COLO829 (cell line): ENCODE measurements at regions not wholly inside any gene's neighbourhood (a gene's known extent, or its start where the extent isn't known, plus 50 kb on each side); places are given as distances from the start of the nearest gene placed in this dataset.
A peak's percentile ranks its signal among the peaks of the same experiment; 100 is the strongest.
"Not testable (repeated sequence)": the region's sequence is repeated elsewhere in the genome, so short reads cannot be mapped to it uniquely, and the experiment has no call there.

Source experiments
- DNase-seq: peaks from one replicate; pipeline ENCODE4 v3.0.0; 2012; ENCODE audit warnings: low spot score

- DNase-seq = no peak
Observed at GRCh38 chrX:45811326-45811725, 610.6 kb upstream of the DIPK2B start.

GRCh38 chrX:45807572-45808425 is 607.1 kb upstream of the DIPK2B start:
- DNase-seq = peak; percentile 66

DNA sequence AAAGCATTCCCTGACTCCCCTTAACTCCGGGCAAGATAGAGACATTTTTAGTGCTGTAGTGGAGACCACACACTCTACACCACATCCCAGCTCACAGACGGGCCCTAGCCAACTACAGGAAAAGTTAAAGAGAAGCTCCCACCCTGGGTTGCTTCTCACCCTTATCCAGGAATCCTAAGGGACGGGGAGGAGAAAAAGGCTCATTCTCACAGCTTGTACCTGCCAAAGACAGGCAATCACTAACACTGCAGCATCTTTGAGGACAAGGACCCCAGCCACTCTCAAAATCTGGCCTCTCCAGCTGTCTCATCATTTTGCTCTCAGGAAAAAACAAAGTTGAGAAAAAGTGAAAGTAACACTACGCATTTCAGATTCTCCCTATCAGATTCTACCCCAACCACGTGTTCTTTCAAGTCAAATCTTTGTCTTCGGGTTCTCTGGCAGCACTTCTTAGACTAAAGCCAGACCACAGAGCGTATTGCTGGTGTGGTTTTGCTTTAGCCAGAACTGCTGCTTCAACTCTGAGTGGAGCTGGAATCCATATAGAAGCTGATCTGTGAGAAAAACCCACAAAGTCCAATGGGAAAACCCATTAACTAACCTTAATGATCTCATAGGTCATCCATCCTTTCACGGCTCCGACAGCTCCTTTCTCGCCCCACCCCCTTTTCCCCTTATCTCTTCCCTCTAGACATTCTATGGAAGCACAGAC is 605.9 kb upstream of the DIPK2B start:
- DNase-seq = peak; percentile 49

DNA sequence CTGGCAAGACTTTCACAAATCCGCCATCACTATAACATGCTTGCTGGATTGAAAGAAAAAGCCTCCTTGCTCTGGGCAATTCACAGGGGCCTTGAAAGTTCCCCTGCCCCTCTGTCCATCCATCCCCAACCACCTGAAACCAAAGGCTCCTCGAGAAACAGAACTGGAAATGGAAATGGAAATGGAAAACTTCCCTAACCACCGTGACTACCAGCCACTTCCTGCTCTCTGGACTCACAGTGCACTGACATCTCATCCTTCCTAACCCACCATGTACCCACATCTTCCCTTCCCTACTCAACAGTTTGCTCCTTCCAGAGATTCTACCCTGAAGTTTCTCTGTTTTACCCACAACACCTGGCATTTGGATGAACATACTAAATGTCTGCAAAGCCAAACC is 603.6 kb upstream of the DIPK2B start:
- no peak for DNase-seq

DNA sequence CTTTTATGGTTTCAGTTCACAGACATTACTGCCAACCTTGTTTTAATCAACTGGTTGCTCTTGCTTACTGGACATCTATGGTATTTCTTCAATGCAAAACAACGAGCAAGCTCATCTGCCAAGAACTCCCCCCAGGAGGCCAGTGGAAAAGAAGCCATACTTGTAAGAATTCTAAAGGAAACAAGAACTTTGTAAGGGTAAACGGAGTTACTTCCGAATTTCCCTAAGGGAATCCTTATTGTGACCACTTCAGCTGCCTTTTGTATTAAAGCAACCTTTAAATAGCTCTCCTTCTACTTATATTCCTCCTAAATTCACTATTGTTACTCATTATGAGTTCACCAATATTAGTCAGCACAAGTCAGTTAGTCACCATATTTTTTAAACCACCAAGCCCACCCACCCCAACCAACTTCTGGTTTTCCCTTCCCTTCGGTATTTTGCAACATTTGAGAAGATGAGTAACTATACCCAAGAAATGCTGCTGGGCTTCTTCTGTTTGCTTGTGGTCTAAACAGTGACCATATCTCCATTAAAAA is 602.8 kb upstream of the DIPK2B start:
- DNase-seq = no peak

- peak; percentile 12 for DNase-seq
Observed at GRCh38 chrX:45801554-45801953, 600.9 kb upstream of the DIPK2B start.

DNA sequence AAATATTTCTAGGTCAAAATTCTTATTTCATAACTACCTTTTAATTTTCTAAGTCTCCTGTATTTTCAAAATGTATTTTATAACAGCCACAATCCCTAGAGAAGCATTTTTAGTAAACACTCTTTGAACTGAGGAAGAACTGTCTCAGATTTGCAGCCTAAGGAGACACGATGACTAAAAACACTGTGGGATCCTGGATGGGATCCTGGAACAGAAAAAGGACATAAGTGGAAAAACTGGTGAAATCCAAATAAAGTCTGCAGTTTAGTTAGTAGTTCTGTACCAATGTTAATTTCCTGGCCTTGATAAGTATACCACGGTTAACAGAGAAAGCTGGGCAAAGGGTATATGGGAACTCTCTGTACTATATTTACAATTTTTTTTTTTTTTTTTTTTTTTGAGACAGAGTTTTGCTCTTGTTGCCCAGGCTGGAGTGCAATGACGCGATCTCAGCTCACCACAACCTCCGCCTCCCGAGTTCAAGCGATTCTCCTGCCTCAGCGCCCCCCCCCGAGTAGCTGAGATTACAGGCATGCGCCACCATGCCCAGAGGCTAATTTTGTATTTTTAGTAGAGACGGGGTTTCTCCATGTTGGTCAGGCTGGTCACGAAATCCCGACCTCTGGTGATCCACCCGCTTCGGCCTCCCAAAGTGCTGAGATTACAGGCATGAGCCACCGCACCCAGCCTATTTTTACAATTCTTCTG is 600.2 kb upstream of the DIPK2B start:
- not testable (repeated sequence) for DNase-seq

DNA sequence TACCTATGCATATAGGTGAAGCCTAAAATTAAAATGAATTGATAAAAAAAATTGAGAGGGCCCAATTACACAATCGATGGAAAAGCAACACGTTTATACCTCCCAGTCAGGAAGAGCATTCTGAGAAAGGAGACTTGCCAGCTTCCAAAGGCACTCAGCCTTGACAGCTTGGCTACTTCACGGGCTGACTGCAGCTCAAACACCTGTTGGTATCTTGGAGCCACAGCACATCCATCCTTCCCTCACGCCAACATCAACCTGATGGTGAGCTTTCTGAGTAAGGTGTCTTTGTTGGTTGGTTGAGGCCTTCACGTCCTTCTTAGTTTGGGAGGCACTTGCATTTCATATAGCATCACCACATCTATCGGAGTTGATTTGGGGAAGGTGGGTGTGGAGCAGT is 598.9 kb upstream of the DIPK2B start:
- DNase-seq = no peak

DNA sequence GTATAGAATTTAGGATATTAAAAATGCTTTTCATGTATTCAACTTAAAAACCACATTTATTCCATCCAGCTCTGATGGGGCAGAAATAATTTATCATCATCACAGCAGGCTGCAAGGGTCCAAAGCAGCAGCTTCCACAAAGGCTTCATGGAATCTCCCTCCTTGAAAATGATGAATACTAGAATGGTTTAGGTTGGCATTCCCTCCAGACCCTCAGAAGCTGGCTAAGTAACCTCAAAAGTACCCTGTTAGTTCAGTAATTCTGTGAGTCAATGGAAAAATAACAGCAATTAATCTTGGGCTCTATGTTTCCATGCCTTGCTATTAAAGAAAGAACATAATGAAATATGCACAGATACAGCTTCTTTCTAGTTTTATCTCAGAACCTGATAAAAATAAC is 594.9 kb upstream of the DIPK2B start:
- DNase-seq = no peak

DNA sequence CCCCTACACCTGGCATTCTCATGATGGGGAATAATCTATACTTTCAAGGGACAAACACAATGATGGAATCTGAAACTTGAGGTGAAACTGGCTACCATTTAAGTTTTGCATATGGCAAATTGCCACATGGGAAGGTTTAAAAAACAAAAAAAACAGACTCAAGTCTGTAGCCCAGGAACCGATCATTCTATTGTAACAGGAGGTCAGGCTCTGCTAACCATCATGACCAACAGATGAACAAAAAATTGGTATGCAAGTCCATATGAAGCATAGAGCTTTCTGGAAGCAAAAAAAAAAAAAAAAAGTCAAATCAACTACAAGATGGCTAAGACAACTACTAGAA is 594.3 kb upstream of the DIPK2B start:
- no peak for DNase-seq

DNA sequence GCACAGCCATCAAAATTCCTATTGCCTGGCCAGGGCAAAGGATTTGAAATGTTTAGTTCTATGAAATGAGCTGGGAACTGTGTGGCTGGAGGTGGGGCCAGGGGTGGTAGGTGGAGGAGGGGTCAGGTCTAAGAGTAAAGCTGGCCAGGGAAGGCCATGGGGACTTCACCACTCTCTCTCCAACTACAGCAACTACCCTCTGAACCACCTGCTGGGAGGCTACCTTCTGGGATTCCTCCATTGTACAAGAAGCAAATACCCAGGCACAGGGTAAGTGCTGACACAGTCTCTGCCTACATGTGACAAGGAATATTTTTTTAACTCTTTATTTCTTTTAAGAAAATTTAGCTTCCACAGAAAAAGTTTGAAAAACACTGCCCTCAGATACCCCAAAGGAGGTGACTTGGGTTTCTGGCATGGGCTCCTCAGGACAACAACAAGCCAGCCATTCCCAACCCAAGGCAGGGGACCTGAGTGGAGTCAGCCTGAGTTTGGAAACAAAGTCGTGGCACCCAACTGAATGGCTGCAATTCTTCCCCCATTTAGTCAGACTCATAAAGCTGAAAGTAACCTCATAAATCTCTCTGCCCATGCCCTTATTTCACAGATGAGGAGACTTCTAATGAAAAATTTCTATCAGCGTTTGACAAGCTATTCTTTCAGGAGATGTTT is 593.8 kb upstream of the DIPK2B start:
- no peak for DNase-seq

DNA sequence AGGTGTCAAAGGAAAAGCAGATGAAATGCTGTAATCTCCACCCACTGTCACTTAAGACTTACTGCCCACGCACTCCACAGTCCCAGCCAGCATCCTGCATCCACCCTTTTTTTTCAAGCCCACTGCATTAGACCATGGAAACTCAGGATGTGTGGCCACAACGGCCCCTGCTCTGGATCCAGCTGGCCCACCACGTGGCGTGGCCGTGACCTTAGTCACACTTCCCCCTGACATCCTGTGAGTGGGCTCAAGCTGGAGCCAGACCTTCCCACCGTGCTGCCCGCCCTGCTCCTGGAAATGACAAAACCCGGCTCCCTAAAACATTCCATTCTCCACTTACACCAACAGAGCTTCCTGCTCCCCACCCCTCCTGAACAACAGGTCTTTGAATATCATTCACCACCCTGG is 588.3 kb upstream of the DIPK2B start:
- no peak for DNase-seq

- DNase-seq = no peak
Observed at GRCh38 chrX:45788315-45788714, 587.6 kb upstream of the DIPK2B start.

DNA sequence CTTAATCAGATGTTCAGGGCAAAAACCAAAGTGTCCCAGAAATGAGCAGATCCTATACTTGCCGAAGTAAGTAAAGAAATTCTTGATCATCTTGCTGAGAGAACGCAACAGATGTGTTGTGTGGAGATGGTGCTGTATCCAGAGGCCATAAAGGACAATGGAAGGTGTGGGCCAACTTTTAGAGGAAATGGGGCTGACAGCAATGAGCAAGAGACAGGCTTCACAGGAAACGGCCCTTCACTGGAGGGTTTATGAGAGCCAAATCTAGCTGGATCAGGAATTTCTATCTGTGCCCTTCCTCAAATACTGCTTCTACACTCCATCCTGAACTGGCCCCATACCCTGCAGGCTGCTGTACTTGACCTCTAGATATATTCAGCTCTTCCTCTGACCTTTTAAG is 583.9 kb upstream of the DIPK2B start:
- DNase-seq = no peak

DNA sequence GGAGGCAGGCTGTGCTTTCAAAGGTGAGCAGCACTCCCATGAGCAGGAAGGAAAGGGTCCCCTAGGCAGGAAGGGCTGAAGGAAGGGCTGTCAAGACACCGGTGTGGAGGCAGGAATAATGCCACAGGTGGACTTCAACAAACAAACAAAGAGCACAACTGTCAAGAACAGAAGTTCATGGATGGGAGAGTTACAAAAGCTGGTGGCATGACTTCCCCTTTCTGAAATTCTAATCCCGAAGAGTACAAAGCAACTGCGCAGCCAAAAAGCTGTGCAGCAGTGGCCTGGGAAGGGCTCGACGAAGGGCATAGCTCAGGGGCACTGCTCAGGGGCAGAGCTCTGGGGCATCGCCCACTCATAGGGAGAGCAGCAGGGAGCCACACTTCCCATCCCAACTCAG is 582.3 kb upstream of the DIPK2B start:
- DNase-seq = no peak

GRCh38 chrX:45781901-45782553 is 581.4 kb upstream of the DIPK2B start:
- DNase-seq = peak; percentile 52

GRCh38 chrX:45778616-45779015 is 577.9 kb upstream of the DIPK2B start:
- no peak for DNase-seq

GRCh38 chrX:45777366-45777765 is 576.7 kb upstream of the DIPK2B start:
- no peak for DNase-seq

DNA sequence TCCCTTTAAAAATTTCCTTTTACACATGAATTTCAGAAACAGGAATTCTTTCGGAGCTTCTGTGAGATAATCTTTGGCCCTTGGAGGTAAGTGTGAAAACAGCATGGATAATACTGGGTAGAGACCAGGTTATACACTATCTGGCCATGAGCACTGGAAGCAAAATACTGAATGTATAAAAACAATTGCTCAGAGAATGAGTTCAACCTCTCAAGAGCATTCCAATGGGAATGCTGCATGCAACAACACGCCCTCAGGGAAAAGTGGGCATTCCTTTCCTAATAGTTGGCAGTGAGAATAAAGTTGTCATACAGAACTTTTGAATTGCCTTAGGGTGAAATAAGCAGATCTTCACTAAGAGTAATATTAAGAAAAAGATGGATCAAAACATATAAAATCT is 574.8 kb upstream of the DIPK2B start:
- peak; percentile 75 for DNase-seq

DNA sequence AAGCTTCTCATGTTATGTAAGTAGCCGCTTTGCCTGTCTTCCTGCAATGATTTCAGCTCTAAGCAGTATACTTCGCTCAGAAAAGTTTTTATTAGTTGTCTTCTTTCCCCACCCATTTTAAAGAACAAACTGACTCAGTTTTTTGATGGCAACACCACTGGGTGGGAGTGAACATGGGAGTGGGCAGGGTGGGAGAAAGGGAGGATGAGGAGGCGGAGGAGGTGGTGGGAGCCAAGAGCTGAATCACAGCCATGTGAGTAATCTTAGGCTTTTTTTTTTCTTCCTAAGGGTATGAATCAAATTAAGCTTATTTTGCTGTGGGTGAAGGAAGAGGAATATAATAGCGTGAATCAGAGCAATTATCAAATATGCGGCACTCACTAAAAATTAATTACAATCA is 574.3 kb upstream of the DIPK2B start:
- peak; percentile 42 for DNase-seq

DNA sequence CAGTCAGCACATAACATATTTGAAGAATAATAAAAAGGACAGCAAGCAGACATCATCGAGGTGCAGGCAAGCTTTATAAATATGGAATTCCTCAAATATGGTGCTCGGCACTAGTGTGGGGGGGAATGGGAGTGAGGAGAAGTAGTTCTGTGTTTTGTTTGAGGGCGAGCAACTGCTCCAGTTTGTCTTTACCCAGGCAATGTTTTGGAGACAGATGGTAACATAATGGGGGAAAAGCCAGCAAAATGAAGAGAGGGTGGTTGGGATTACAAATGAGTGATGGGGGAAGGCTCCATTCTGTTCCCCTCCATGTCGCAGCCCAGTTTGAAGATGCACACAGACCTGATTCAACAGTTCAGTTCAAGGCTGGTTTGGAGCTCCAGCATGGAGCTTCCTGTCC is 572.9 kb upstream of the DIPK2B start:
- DNase-seq = no peak
